ENCODE measurements at regions not wholly inside any gene's neighbourhood (a gene's known extent, or its start where the extent isn't known, plus 50 kb on each side); places are given as distances from the start of the nearest gene placed in this dataset.

GRCh38 chr21:43317959-43318358, 109.0 kb downstream of the SIK1 start:
- no peak for DNase-seq (ENCODE audit: low read depth in 2 of 2)

- no peak for DNase-seq (ENCODE audit: low read depth in 2 of 2)
Measured at GRCh38 chr21:43317254-43317748, 109.6 kb downstream of the SIK1 start.

GRCh38 chr21:43316156-43316845, 110.6 kb downstream of the SIK1 start:
- no peak for DNase-seq (ENCODE audit: low read depth in 2 of 2)

DNA sequence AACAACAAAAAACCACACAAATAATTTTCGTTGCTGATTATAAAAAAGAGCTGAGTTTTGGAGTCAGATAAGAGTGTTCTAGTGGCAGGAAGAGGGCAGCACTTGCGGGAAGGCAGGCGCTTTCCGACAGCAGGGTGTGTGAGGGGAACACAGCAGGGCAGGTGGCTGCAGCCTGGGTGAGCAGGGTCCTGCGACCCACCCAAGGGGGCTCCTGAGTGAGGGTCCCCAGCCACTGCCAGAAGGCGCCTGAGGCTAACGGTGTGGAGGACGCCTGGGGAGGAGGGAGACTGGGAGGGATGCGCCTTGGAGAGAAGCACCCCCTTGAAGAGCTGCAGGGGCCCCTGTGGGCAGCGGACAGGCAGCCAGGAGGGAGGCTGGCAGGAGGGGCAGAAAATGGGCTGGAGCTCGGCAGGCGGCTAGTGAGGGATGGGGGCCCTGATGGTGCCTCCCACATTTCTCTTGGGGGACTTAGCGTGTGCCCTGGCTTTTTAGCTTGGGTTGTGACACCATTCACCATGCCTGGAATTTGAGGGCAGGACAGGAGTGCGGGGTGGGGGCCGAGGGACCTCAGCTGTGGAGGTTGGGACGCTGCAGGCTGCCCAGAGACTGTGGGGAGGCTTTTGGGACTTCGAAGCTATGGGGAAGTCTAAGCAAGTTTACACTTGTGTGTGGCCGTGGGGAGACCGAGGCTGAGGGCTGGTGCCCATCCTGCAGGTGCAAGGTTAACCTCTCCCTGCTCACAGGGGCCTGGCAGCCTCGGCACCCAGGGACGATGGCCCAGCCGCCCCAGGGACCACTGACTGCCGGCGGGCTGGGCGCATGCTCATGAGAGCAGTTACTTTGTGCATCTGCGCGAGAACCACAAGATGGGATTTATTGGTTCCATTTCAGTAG, 111.4 kb downstream of the SIK1 start:
- no peak for DNase-seq (ENCODE audit: low read depth in 2 of 2)

GRCh38 chr21:43313939-43314405, 113.0 kb downstream of the SIK1 start:
- DNase-seq (ENCODE audit: low read depth in 2 of 2), result no peak

DNA sequence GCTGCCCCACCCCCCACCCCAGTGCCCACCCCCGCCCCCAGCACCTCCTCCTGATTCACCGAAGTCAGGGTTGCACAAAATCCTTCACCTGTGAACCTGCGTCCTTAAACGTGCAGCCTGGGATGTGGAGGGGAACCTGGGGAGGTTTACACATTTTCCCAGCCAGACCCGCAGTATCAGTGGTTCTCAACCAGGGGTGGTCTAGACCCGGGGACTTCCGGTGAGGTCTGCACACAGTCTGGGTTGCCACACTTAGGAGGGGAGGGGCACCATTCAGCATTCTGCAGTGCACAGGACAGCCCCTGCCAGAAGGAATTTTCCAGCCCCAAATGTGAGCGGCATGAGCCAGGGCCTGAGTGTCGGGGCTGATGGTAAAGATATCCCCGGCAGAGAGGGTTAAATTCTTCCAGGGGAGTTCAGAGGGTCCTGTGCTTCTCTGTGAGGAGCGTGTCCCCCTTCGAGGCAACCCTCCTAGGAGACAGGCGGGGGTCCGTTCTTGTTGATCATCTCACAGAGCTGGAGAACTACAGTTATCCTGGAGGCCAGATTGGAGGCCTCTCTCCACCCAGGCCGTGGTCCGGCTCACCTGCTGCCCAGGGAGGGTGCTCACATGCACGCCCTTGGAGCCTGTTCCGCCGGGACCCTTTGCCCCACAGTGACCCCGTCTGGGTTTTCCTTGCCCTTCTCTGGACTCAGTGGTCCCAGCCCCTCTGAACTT, 113.6 kb downstream of the SIK1 start:
- no peak for DNase-seq (ENCODE audit: low read depth in 2 of 2)

- no peak for DNase-seq (ENCODE audit: low read depth in 2 of 2)
Measured at GRCh38 chr21:43312751-43313169, 114.2 kb downstream of the SIK1 start.

- no peak for DNase-seq (ENCODE audit: low read depth in 2 of 2)
Measured at GRCh38 chr21:43312011-43312410, 114.9 kb downstream of the SIK1 start.

GRCh38 chr21:43311301-43311817, 115.6 kb downstream of the SIK1 start:
- DNase-seq (ENCODE audit: low read depth in 2 of 2), result no peak

DNA sequence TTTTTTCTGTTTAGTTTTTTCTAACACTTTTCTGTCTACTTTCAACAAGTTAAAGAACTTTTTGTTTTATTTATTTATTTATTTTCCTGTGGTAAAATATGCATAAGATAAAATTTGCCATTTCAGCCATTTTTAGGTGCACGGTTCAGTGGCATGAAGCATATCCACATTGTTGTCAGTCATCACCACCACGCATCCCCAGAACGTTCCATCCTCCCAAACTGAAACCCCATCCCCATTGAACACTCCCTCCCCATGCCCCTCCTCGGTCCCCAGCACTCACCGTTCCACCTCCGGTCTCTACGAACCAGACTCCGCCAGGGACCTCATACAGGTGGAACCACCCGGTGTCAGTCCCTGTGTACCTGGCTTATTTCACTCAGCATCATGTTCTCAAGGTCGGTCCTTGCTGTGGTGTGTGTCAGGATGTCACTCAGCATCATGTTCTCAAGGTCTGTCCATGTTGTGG, 118.1 kb downstream of the SIK1 start:
- DNase-seq (ENCODE audit: low read depth in 2 of 2), result no peak

- no peak for DNase-seq (ENCODE audit: low read depth in 2 of 2)
Measured at GRCh38 chr21:43308101-43308814, 118.7 kb downstream of the SIK1 start.

GRCh38 chr21:43307677-43308070, 119.3 kb downstream of the SIK1 start:
- no peak for DNase-seq (ENCODE audit: low read depth in 2 of 2)

DNA sequence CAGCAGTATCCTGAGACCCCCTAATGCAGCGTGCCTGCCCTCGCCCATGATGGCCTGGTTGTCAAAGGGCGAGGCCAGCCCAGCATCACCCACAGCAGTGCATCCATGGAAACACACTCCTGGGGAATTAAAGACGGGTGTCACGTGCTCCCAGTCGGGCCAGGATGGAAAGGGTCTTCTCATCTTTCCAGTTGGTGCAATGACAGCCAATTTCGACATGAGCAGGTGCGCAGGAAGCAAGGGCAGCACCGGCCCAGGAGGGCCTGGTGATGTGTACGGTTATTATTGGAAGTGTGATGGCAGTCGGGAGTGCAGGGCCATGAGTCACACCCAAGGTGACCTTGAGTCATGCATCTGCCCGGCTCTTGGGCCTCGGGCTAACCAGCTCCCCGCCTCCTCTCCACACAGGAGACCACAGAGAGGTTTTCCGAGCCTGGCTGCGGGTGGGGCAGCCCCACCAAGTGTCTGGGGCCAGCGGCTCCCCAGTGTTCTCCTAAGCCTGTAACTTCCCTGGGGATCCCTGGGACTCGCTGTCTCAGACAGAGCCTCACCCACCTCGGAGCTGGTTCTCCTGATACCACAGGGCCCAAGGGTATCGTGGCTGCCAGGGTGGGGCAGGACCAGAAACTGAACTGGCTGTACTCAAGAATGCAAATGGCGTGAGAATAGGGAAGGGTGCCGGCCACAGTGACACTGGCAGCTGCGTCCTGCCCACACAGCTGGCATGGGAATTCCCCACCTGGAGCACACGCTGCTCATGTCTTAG, 119.8 kb downstream of the SIK1 start:
- no peak for DNase-seq (ENCODE audit: low read depth in 2 of 2)

- no peak for DNase-seq (ENCODE audit: low read depth in 2 of 2)
Measured at GRCh38 chr21:43306391-43306790, 120.5 kb downstream of the SIK1 start.

- DNase-seq (ENCODE audit: low read depth in 2 of 2), result no peak
Measured at GRCh38 chr21:43305811-43306311, 121.1 kb downstream of the SIK1 start.

DNA sequence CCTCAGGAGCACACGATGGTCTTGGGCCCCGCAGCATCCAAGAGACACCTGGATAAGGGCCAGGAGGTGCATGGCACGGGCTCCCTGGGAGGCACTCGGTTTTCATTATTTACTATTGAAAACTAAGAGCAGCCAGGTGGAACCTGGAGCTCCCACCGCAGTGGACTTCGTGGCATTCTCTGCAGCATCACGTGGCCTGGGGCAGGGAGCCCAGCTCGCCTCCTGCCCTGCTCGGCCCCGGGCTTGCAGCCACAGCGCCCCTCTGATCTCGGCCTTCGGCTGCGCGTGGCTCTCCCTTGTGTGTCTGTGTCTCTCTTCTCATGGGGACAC, 121.6 kb downstream of the SIK1 start:
- no peak for DNase-seq (ENCODE audit: low read depth in 2 of 2)

GRCh38 chr21:43304621-43305335, 122.2 kb downstream of the SIK1 start:
- no peak for DNase-seq (ENCODE audit: low read depth in 2 of 2)

- no peak for DNase-seq (ENCODE audit: low read depth in 2 of 2)
Measured at GRCh38 chr21:43304206-43304605, 122.7 kb downstream of the SIK1 start.

- DNase-seq (ENCODE audit: low read depth in 2 of 2), result no peak
Measured at GRCh38 chr21:43303275-43304178, 123.4 kb downstream of the SIK1 start.
